GM18507 (cell line): ENCODE measurements at regions not wholly inside any gene's neighbourhood (a gene's known extent, or its start where the extent isn't known, plus 50 kb on each side); places are given as distances from the start of the nearest gene placed in this dataset.
"Not testable (repeated sequence)": the region's sequence is repeated elsewhere in the genome, so short reads cannot be mapped to it uniquely, and the experiment has no call there.

Experiments
- DNase-seq: peaks from one replicate; pipeline ENCODE4 v3.0.0; 2011; ENCODE audit warnings: low read depth; ENCODE audit not compliant: insufficient read length; ENCODE audit errors: extremely low spot score
- FAIRE-seq: peaks from 2 replicates; lab custom pipeline; 2011; peaks lifted over from hg19 to GRCh38; lab: Jason Lieb, UNC

GRCh38 chr1:96521994-96522760 is 199.4 kb upstream of the PTBP2 start:
- no peak for FAIRE-seq
- DNase-seq: no peak

GRCh38 chr1:96522927-96523326 is 198.7 kb upstream of the PTBP2 start:
- DNase-seq (no peak), FAIRE-seq (no peak)

- no peak for DNase-seq
- FAIRE-seq: no peak
These were observed 197.5 kb upstream of the PTBP2 start for GRCh38 chr1:96524100-96524499.

GRCh38 chr1:96525657-96526557 is 195.7 kb upstream of the PTBP2 start:
- FAIRE-seq: no peak
- no peak for DNase-seq

GRCh38 chr1:96528672-96529071 is 192.9 kb upstream of the PTBP2 start:
- not testable (repeated sequence) for DNase-seq, FAIRE-seq

GRCh38 chr1:96533820-96534219 is 187.8 kb upstream of the PTBP2 start:
- FAIRE-seq (no peak), DNase-seq (no peak)

- DNase-seq: no peak
- no peak for FAIRE-seq
These were observed 185.0 kb upstream of the PTBP2 start for GRCh38 chr1:96536581-96536980.

GRCh38 chr1:96538111-96538641 is 183.4 kb upstream of the PTBP2 start:
- no peak for DNase-seq
- FAIRE-seq: no peak

GRCh38 chr1:96538883-96539282 is 182.7 kb upstream of the PTBP2 start:
- no peak for FAIRE-seq
- no peak for DNase-seq

- DNase-seq (no peak), FAIRE-seq (no peak)
These were observed 180.1 kb upstream of the PTBP2 start for GRCh38 chr1:96541491-96541890.

- no peak for DNase-seq
- FAIRE-seq: no peak
These were observed 177.3 kb upstream of the PTBP2 start for GRCh38 chr1:96544051-96544830.

GRCh38 chr1:96544831-96545221 is 176.8 kb upstream of the PTBP2 start:
- DNase-seq: no peak

GRCh38 chr1:96545935-96546656 is 175.5 kb upstream of the PTBP2 start:
- no peak for DNase-seq
- FAIRE-seq: no peak

More at GRCh38 chr1:96544831-96545221, 176.8 kb upstream of the PTBP2 start:
- FAIRE-seq: no peak

- DNase-seq: no peak
- no peak for FAIRE-seq
These were observed 171.5 kb upstream of the PTBP2 start for GRCh38 chr1:96550061-96550460.

GRCh38 chr1:96552451-96552850 is 169.1 kb upstream of the PTBP2 start:
- FAIRE-seq (no peak), DNase-seq (no peak)

- DNase-seq (no peak), FAIRE-seq (no peak)
These were observed 167.8 kb upstream of the PTBP2 start for GRCh38 chr1:96553811-96554210.

GRCh38 chr1:96554364-96554763 is 167.2 kb upstream of the PTBP2 start:
- DNase-seq (no peak), FAIRE-seq (no peak)

- FAIRE-seq: no peak
- no peak for DNase-seq
These were observed 164.2 kb upstream of the PTBP2 start for GRCh38 chr1:96557336-96557735.

GRCh38 chr1:96558635-96559034 is 162.9 kb upstream of the PTBP2 start:
- FAIRE-seq: no peak

More at GRCh38 chr1:96558635-96559034, 162.9 kb upstream of the PTBP2 start:
- DNase-seq: no peak
